GM12878 (cell line): ENCODE measurements at regions not wholly inside any gene's neighbourhood (a gene's known extent, or its start where the extent isn't known, plus 50 kb on each side); places are given as distances from the start of the nearest gene placed in this dataset.

Experiments
- ATAC-seq: fragments of 200-7000 bp; cut with Tn5 transposase; 3 replicates; pipeline ENCODE4 v1.9.1; 2020; ENCODE audit warnings: mild to moderate bottlenecking, moderate library complexity
- BruUV-seq: library from RNA; stranded (reverse); fragments of 400-500 nt; replicated peaks from 2 replicates; lab custom pipeline; 2021; lab: Mats Ljungman, UMichigan
- CTCF ChIA-PET: fragments of 300-600 bp; sonication (Branson Sonifier 250); formaldehyde crosslinking; extraction: SDS; loops from one replicate; lab custom pipeline; 2021; ENCODE audit warnings: inconsistent platforms; lab: Yijun Ruan, JAX
- POLR2A ChIA-PET: fragments of 350-600 bp; formaldehyde crosslinking; extraction: SDS; loops from one replicate; lab custom pipeline; 2021; ENCODE audit warnings: inconsistent platforms; lab: Charles Lee
- RAD21 ChIA-PET: fragments of 300-600 bp; sonication (Branson Sonifier 250); formaldehyde crosslinking; loops from one replicate; lab custom pipeline; 2023; ENCODE audit warnings: antibody characterized with exemption; ENCODE audit not compliant: unreplicated experiment; lab: Charles Lee
- SMC1A ChIA-PET: fragments of 300-600 bp; sonication (Branson Sonifier 250); formaldehyde crosslinking; loops from one replicate; lab custom pipeline; 2023; ENCODE audit not compliant: unreplicated experiment, uncharacterized antibody; lab: Charles Lee
- DNase-seq: peaks from one replicate; pipeline ENCODE4 v3.0.0-alpha.2; 2011; ENCODE audit warnings: low read depth, low spot score
- FAIRE-seq: peaks from 3 replicates; lab custom pipeline; 2011; peaks lifted over from hg19 to GRCh38; lab: Jason Lieb, UNC
- H2AFZ ChIP-seq: 2 replicates; pipeline ENCODE4 v1.6.0; 2011; ENCODE audit warnings: low read depth, low read length, control low read depth; ENCODE audit not compliant: control insufficient read depth
- H3K27ac ChIP-seq: 2 replicates; pipeline ENCODE4 v1.5.1; 2011; ENCODE audit warnings: control low read depth; ENCODE audit not compliant: control insufficient read depth, insufficient read depth
- H3K27me3 ChIP-seq, 2 experiments: replicated peaks in 1 of 2; 2 replicates each; pipeline versions ENCODE4 v1.6.0 to v1.6.1; 2011; ENCODE audit warnings: low read length in 1 of 2; ENCODE audit not compliant: control insufficient read depth in 2 of 2, insufficient read depth in 2 of 2
- H3K36me3 ChIP-seq, 2 experiments: 2 replicates each; pipeline ENCODE4 v1.5.1; 2011; ENCODE audit warnings: low read length in 1 of 2; ENCODE audit not compliant: control insufficient read depth in 2 of 2, insufficient read depth in 2 of 2
- H3K4me1 ChIP-seq: 2 replicates; pipeline ENCODE4 v1.6.1; 2011; ENCODE audit warnings: mild to moderate bottlenecking, low read length, moderate library complexity, mixed read lengths; ENCODE audit not compliant: control insufficient read depth, insufficient read depth
- H3K4me2 ChIP-seq: 2 replicates; pipeline ENCODE4 v1.6.0; 2011; ENCODE audit warnings: control low read depth; ENCODE audit not compliant: control insufficient read depth, insufficient read depth
- H3K4me3 ChIP-seq: fragments of 200-600 bp; sonication (generic); 2 replicates; pipeline ENCODE4 v1.5.1; 2016
- H3K79me2 ChIP-seq: 2 replicates; pipeline ENCODE4 v1.6.0; 2011; ENCODE audit warnings: low read length; ENCODE audit not compliant: control insufficient read depth, insufficient read depth
- H3K9ac ChIP-seq: 2 replicates; pipeline ENCODE4 v1.8.0; 2011; ENCODE audit warnings: low read length, control low read depth, mixed read lengths; ENCODE audit not compliant: control insufficient read depth, insufficient read depth
- H3K9me3 ChIP-seq: replicated peaks from 3 replicates; pipeline ENCODE4 v1.5.1; 2011; ENCODE audit warnings: mild to moderate bottlenecking, low read length; ENCODE audit not compliant: control insufficient read depth, insufficient read depth
- H4K20me1 ChIP-seq: 2 replicates; pipeline ENCODE4 v1.6.0; 2011; ENCODE audit not compliant: control insufficient read depth, insufficient read depth
- BCL11A ChIP-seq: IDR thresholded peaks from 2 replicates; pipeline ENCODE4 v1.6.1; 2011; ENCODE audit warnings: low read depth, low read length
- CEBPB ChIP-seq, 2 experiments: fragments of 150-350 bp in 1 of 2; IDR thresholded peaks; 2 replicates each; pipeline ENCODE4 v1.6.1; 2012 to 2014; ENCODE audit warnings: low read depth in 2 of 2, low read length in 2 of 2, borderline replicate concordance in 1 of 2, inconsistent platforms in 1 of 2
- HDAC2 ChIP-seq: fragments of 200-600 bp; sonication (generic); IDR thresholded peaks from 2 replicates; pipeline ENCODE4 v1.6.1; 2017
- HDAC6 ChIP-seq: fragments of 200-600 bp; sonication (generic); IDR thresholded peaks from one replicate; pipeline ENCODE4 v1.8.0; 2017; ENCODE audit warnings: antibody characterized with exemption; ENCODE audit not compliant: unreplicated experiment
- KDM1A ChIP-seq: fragments of 200-600 bp; sonication (generic); IDR thresholded peaks from 2 replicates; pipeline ENCODE4 v1.6.1; 2016; ENCODE audit warnings: borderline replicate concordance
- SREBF2 ChIP-seq: IDR thresholded peaks from 2 replicates; pipeline ENCODE4 v1.6.1; 2012; ENCODE audit warnings: mild to moderate bottlenecking, low read length
- SUPT20H ChIP-seq: IDR thresholded peaks from 2 replicates; pipeline ENCODE4 v1.6.1; 2011; ENCODE audit warnings: low read depth, mild to moderate bottlenecking, low read length, moderate library complexity, borderline replicate concordance; ENCODE audit not compliant: control insufficient read depth
- ZBTB40 ChIP-seq: fragments of 450-650 bp; IDR thresholded peaks from 2 replicates; pipeline ENCODE4 v1.6.1; 2016; ENCODE audit warnings: mild to moderate bottlenecking, moderate library complexity, borderline replicate concordance
- WGBS: methylation state at CpG from one replicate; pipeline ENCODE4 v1.1.6; 2016; ENCODE audit warnings: low lambda C conversion rate; ENCODE audit not compliant: insufficient replicate concordance, insufficient coverage; ENCODE audit errors: missing lambda C conversion rate; 5-methylcytosine and 5-hydroxymethylcytosine counted together
- in situ Hi-C: fragments of 300-500 bp; cut with MboI; formaldehyde crosslinking; loops from 9 replicates; pipeline ENCODE4 v1.14.3; 2018; ENCODE audit warnings: mixed read lengths
- intact Hi-C: fragments of 100-400 bp; cut with micrococcal nuclease; formaldehyde crosslinking; loops from one replicate; pipeline ENCODE4 v1.14.2; 2022; ENCODE audit not compliant: unreplicated experiment

- H4K20me1 ChIP-seq = no peaks in the 10 kb centered on the region
- no peaks in the 10 kb centered on the region for H3K9me3 ChIP-seq
- TF ChIP-seq BCL11A (no peak), KDM1A (no peak)
- BruUV-seq = no TSS peak
- whole genome bisulfite sequencing = 26% methylated on average over 5 of the region's 5 CpGs
- POLR2A ChIA-PET = interaction anchor here (1.6 kb wide), 1 partner anchor 15 kb away, joined by 4 read pairs; no protein-coding TSS in a partner anchor
- no peaks in the 10 kb centered on the region for H3K27me3 ChIP-seq
- intact Hi-C loops = no loop called here
- no peaks in the 10 kb centered on the region for H3K79me2 ChIP-seq
- H3K36me3 ChIP-seq = no peaks in the 10 kb centered on the region
- H3K9ac ChIP-seq = no peak overlapping the region
- no peak overlapping the region for H3K27ac ChIP-seq
- no peak overlapping the region for H2AFZ ChIP-seq
- no peak overlapping the region for H3K4me3 ChIP-seq
- FAIRE-seq (no peak), DNase-seq (no peak), ATAC-seq (no peak)
- RAD21 ChIA-PET = interaction anchor here (1.1 to 1.8 kb wide), 2 partner anchors 11 to 16 kb away, joined by 4 to 5 read pairs; no protein-coding TSS in a partner anchor
- H3K4me2 ChIP-seq = no peak overlapping the region
- in situ Hi-C loops = no loop called here
- SMC1A ChIA-PET = interaction anchor here (0.7 to 1.9 kb wide), 6 partner anchors 9 to 311 kb away, joined by 3 to 5 read pairs (median 4); no protein-coding TSS in a partner anchor
- CTCF ChIA-PET = interaction anchor here (0.5 to 2.0 kb wide), 18 partner anchors 9 to 528 kb away, joined by 3 to 7 read pairs (median 4); no protein-coding TSS in a partner anchor
- peaks cover 4% of the 10 kb centered on the region for H3K4me1 ChIP-seq
These were observed 79.9 kb upstream of the ANKRD55 start for GRCh38 chr5:56313004-56313531.

- Histone ChIP-seq H3K9me3 (no peaks in the 10 kb centered on the region), H3K36me3 (no peaks in the 10 kb centered on the region), H4K20me1 (no peaks in the 10 kb centered on the region), H3K4me3 (no peak overlapping the region), H3K4me2 (no peak overlapping the region), H3K27me3 (no peaks in the 10 kb centered on the region), H3K9ac (no peak overlapping the region), H3K27ac (no peak overlapping the region), H3K4me1 (no peaks in the 10 kb centered on the region), H2AFZ (no peak overlapping the region), H3K79me2 (no peaks in the 10 kb centered on the region)
- intact Hi-C loops = no loop called here
- no peak for FAIRE-seq
- in situ Hi-C loops = no loop called here
- BruUV-seq = no TSS peak
- WGBS = 33% methylated on average over 5 of the region's 5 CpGs
- ChIA-PET POLR2A (no interaction called here), SMC1A (interaction anchor here (1.1 to 1.4 kb wide), 4 partner anchors 41 to 526 kb away, joined by 3 to 8 read pairs (median 3); no protein-coding TSS in a partner anchor), RAD21 (no interaction called here), CTCF (interaction anchor here (0.7 to 2.4 kb wide), 5 partner anchors 12 to 527 kb away, joined by 3 to 11 read pairs (median 4); no protein-coding TSS in a partner anchor)
- no peak for DNase-seq
- ATAC-seq = no peak
- no peak for TF ChIP-seq HDAC6
- TF ChIP-seq CEBPB (IDR thresholded peaks at IDR 0.05; ENCODE audit: borderline replicate concordance in 1 of 2, low read depth in 2 of 2, low read length in 2 of 2) = no peak
- no peak for TF ChIP-seq ZBTB40
- TF ChIP-seq SREBF2 = no peak
- TF ChIP-seq SUPT20H = no peak
- TF ChIP-seq HDAC2 = no peak
These were observed 78.3 kb upstream of the ANKRD55 start for GRCh38 chr5:56311306-56311905.
